Hepatocyte (in vitro differentiated cells): ENCODE measurements at regions not wholly inside any gene's neighbourhood (a gene's known extent, or its start where the extent isn't known, plus 50 kb on each side); places are given as distances from the start of the nearest gene placed in this dataset.
"Not testable (repeated sequence)": the region's sequence is repeated elsewhere in the genome, so short reads cannot be mapped to it uniquely, and the experiment has no call there.

Experiments
- CTCF ChIP-seq: fragments of 200-600 bp; sonication (generic); IDR thresholded peaks from 2 replicates; pipeline ENCODE4 v1.5.1; 2016; ENCODE audit warnings: antibody characterized with exemption, mild to moderate bottlenecking; ENCODE audit not compliant: poor library complexity
- EZH2 ChIP-seq: fragments of 200-600 bp; sonication (generic); IDR thresholded peaks from 2 replicates; pipeline ENCODE4 v1.6.1; 2016; ENCODE audit warnings: antibody characterized with exemption, mild to moderate bottlenecking, borderline replicate concordance
- EZH2phosphoT487 ChIP-seq: fragments of 200-600 bp; sonication (generic); IDR thresholded peaks from one replicate; pipeline ENCODE4 v1.6.1; 2018; ENCODE audit warnings: antibody characterized with exemption, mild to moderate bottlenecking, low read depth, moderate library complexity; ENCODE audit not compliant: unreplicated experiment, severe bottlenecking

- not testable (repeated sequence) for TF ChIP-seq CTCF, EZH2, EZH2phosphoT487
Observed at GRCh38 chrY:26273089-26273488, 651.2 kb downstream of the CDY1 start.
